Body of pancreas (tissue), 4 donors: ENCODE measurements at regions not wholly inside any gene's neighbourhood (a gene's known extent, or its start where the extent isn't known, plus 50 kb on each side); places are given as distances from the start of the nearest gene placed in this dataset.

Experiments
- CTCF ChIP-seq, 7 experiments: fragments of 450-650 bp in 4 of 7; fragments of 200-600 bp in 3 of 7; sonication (generic) in 3 of 7; IDR thresholded peaks; one replicate each; pipeline ENCODE4 v1.5.1; 2016 to 2019; ENCODE audit warnings: antibody characterized with exemption in 7 of 7
- POLR2A ChIP-seq, 3 donors: fragments of 450-650 bp; IDR thresholded peaks; one replicate each; pipeline ENCODE4 v1.6.1; 2016; ENCODE audit warnings: antibody characterized with exemption in 3 of 3, mild to moderate bottlenecking in 2 of 3

GRCh38 chr3:135383301-135383700, 582.2 kb upstream of the PPP2R3A start:
- no peak for TF ChIP-seq POLR2A (IDR thresholded peaks at IDR 0.05)
- no peak for TF ChIP-seq CTCF (IDR thresholded peaks at IDR 0.05)
